ENCODE measurements at regions not wholly inside any gene's neighbourhood (a gene's known extent, or its start where the extent isn't known, plus 50 kb on each side); places are given as distances from the start of the nearest gene placed in this dataset.

DNA sequence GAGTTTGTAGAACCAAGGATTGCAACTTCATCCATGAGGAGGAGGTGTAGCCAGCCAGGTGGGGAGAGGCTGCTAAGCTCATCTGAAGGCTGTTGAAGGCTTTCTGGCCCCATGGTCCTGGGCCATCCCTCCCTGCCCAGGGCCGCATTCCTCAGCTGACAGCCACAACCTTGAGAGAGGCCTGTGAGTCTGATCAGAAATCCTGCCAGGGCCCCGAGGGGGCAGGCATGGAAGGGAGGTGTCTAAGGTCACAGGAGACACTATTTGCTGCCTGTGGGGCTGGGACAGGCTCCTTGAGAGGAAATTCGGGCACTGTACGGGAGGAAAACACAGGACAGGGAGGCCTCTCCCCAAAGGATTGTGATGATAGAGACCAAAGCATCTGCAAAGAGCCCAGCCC, 88.1 kb upstream of the IGLL5 start:
- TF ChIP-seq, protein P1, sequence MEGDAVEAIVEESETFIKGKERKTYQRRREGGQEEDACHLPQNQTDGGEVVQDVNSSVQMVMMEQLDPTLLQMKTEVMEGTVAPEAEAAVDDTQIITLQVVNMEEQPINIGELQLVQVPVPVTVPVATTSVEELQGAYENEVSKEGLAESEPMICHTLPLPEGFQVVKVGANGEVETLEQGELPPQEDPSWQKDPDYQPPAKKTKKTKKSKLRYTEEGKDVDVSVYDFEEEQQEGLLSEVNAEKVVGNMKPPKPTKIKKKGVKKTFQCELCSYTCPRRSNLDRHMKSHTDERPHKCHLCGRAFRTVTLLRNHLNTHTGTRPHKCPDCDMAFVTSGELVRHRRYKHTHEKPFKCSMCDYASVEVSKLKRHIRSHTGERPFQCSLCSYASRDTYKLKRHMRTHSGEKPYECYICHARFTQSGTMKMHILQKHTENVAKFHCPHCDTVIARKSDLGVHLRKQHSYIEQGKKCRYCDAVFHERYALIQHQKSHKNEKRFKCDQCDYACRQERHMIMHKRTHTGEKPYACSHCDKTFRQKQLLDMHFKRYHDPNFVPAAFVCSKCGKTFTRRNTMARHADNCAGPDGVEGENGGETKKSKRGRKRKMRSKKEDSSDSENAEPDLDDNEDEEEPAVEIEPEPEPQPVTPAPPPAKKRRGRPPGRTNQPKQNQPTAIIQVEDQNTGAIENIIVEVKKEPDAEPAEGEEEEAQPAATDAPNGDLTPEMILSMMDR (IDR thresholded peaks at IDR 0.05) = no peak
- TF ChIP-seq POLR2A (IDR thresholded peaks at IDR 0.05) = no peak

All from Peyer's patch (tissue), 4 donors.